Parathyroid adenoma (tissue), 2 donors: ENCODE measurements at regions not wholly inside any gene's neighbourhood (a gene's known extent, or its start where the extent isn't known, plus 50 kb on each side); places are given as distances from the start of the nearest gene placed in this dataset.
"Not testable (repeated sequence)": the region's sequence is repeated elsewhere in the genome, so short reads cannot be mapped to it uniquely, and the experiment has no call there.

Experiments
- H2AFZ ChIP-seq: fragments of 300-600 bp; sonication (generic); one replicate; pipeline ENCODE4 v1.7.0; 2017; ENCODE audit warnings: antibody characterized with exemption, mild to moderate bottlenecking
- H3K27ac ChIP-seq: fragments of 300-600 bp; sonication (generic); one replicate; pipeline ENCODE4 v1.7.0; 2017
- H3K27me3 ChIP-seq: fragments of 300-600 bp; sonication (generic); one replicate; pipeline ENCODE4 v1.7.0; 2017; ENCODE audit warnings: low read length; ENCODE audit not compliant: control insufficient read depth, insufficient read depth
- H3K36me3 ChIP-seq: fragments of 300-600 bp; sonication (generic); one replicate; pipeline ENCODE4 v1.7.0; 2017; ENCODE audit warnings: low read length; ENCODE audit not compliant: control insufficient read depth, insufficient read depth
- H3K4me1 ChIP-seq: fragments of 300-600 bp; sonication (generic); one replicate; pipeline ENCODE4 v1.7.0; 2017; ENCODE audit warnings: control low read depth
- H3K4me2 ChIP-seq: fragments of 300-600 bp; sonication (generic); one replicate; pipeline ENCODE4 v1.7.0; 2017; ENCODE audit warnings: low read length
- H3K4me3 ChIP-seq: fragments of 300-600 bp; sonication (generic); one replicate; pipeline ENCODE4 v1.7.0; 2017; ENCODE audit warnings: low read depth, low read length
- H3K79me2 ChIP-seq: fragments of 300-600 bp; sonication (generic); one replicate; pipeline ENCODE4 v1.7.0; 2017; ENCODE audit warnings: control low read depth
- H3K9ac ChIP-seq: fragments of 300-600 bp; sonication (generic); one replicate; pipeline ENCODE4 v1.7.0; 2017; ENCODE audit warnings: mild to moderate bottlenecking
- H3K9me3 ChIP-seq: fragments of 300-600 bp; sonication (generic); one replicate; pipeline ENCODE4 v1.7.0; 2017; ENCODE audit warnings: low read length; ENCODE audit not compliant: control insufficient read depth
- CTCF ChIP-seq: fragments of 300-600 bp; sonication (generic); IDR thresholded peaks from one replicate; pipeline ENCODE4 v1.7.0; 2017; ENCODE audit warnings: antibody characterized with exemption, mild to moderate bottlenecking
- donor health status: primary hyperparathyroidism.

GRCh38 chr1:10916991-10917390 lies 95.5 kb upstream of the TARDBP start:
- Histone ChIP-seq H3K27ac (no peak overlapping the region), H3K9ac (no peak overlapping the region), H3K79me2 (no peaks in the 10 kb centered on the region), H3K9me3 (no peaks in the 10 kb centered on the region), H2AFZ (no peak overlapping the region), H3K4me3 (no peak overlapping the region), H3K27me3 (no peaks in the 10 kb centered on the region), H3K4me1 (no peaks in the 10 kb centered on the region), H3K36me3 (no peaks in the 10 kb centered on the region), H3K4me2 (no peak overlapping the region)
- TF ChIP-seq CTCF = no peak

- H3K4me1 ChIP-seq = no peaks in the 10 kb centered on the region
- no peak for TF ChIP-seq CTCF
Measured at GRCh38 chr1:10917513-10918454, 94.7 kb upstream of the TARDBP start.

GRCh38 chr1:10918531-10918930 lies 93.9 kb upstream of the TARDBP start:
- TF ChIP-seq CTCF = no peak
- Histone ChIP-seq H3K36me3 (no peaks in the 10 kb centered on the region), H3K79me2 (no peaks in the 10 kb centered on the region), H3K9me3 (no peaks in the 10 kb centered on the region), H3K27ac (no peak overlapping the region), H2AFZ (no peak overlapping the region), H3K4me3 (no peak overlapping the region), H3K4me1 (no peaks in the 10 kb centered on the region), H3K27me3 (no peaks in the 10 kb centered on the region), H3K4me2 (no peak overlapping the region), H3K9ac (no peak overlapping the region)

More at GRCh38 chr1:10917513-10918454, 94.7 kb upstream of the TARDBP start:
- Histone ChIP-seq H3K36me3 (no peaks in the 10 kb centered on the region), H3K4me2 (no peak overlapping the region), H3K27me3 (no peaks in the 10 kb centered on the region), H3K79me2 (no peaks in the 10 kb centered on the region), H2AFZ (no peak overlapping the region), H3K9me3 (no peaks in the 10 kb centered on the region), H3K4me3 (no peak overlapping the region), H3K27ac (no peak overlapping the region), H3K9ac (no peak overlapping the region)

DNA sequence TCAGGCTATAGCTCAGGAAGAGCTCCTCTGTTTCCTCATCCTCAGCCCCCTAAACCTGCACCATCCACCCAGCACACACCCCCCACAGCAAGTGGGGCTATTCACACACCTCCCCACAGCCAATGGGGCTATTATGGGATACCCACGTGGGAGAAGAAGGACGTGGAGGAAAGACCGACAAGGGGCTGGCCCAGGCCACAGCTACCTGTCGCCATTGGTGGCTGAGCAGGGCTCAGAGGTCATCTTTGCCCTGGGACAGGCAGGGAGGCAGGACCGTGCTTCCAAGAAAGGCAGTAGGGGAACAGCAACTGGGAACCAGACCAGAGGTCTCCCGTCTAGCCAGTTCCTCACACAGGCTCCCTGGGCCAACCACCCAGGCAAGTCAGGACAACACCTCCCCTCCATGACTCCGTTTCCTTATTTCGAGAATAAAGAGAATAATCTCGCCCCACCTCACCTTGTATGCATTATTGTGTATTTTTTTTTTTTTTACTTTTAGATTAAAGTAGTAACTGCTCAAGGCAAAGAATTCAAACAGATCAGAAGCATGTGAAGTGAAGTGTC lies 92.3 kb upstream of the TARDBP start:
- Histone ChIP-seq H3K4me2 (no peak overlapping the region), H3K27ac (no peak overlapping the region), H3K36me3 (no peaks in the 10 kb centered on the region), H3K27me3 (no peaks in the 10 kb centered on the region), H2AFZ (no peak overlapping the region), H3K9me3 (no peaks in the 10 kb centered on the region), H3K9ac (no peak overlapping the region), H3K79me2 (no peaks in the 10 kb centered on the region), H3K4me1 (no peaks in the 10 kb centered on the region), H3K4me3 (no peak overlapping the region)
- no peak for TF ChIP-seq CTCF

GRCh38 chr1:10922315-10923060 lies 90.0 kb upstream of the TARDBP start:
- H3K27ac ChIP-seq, H2AFZ ChIP-seq, H3K36me3 ChIP-seq, H3K4me3 ChIP-seq, H3K4me1 ChIP-seq, H3K9me3 ChIP-seq, H3K27me3 ChIP-seq, H3K4me2 ChIP-seq, H3K79me2 ChIP-seq, H3K9ac ChIP-seq: not testable (repeated sequence)
